NCI-H345 treated with DMSO at 0.1 percent for 48 hours (cell line): ENCODE measurements at regions not wholly inside any gene's neighbourhood (a gene's known extent, or its start where the extent isn't known, plus 50 kb on each side); places are given as distances from the start of the nearest gene placed in this dataset.

Source experiments
- DNase-seq: peaks from one replicate; lab custom pipeline; 2025; ENCODE audit not compliant: unreplicated experiment; lab: John Stamatoyannopoulos, UW

GRCh38 chr16:64544859-64545258 lies 577.0 kb downstream of the CDH11 start:
- no peak for DNase-seq

- no peak for DNase-seq
Measured at GRCh38 chr16:64543441-64543840, 578.4 kb downstream of the CDH11 start.

DNA sequence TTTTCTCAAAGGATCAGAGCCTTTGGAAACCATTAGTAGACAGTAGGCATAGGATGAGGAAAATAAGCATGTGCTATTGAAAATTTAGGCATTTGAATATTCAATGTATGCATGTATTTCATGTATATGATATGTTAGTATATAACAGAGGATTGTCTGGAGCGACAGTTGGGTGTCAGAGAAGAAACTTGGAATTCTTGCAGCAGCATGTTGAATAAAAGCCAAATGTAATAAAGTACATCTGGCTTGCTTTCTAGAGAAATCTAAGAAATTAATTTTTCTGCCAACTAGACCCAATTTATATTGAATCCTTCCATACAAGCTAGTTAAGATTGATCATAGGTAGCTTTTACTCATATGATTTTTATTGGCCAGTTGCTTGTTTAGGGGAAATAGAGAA lies 578.8 kb downstream of the CDH11 start:
- DNase-seq = no peak

GRCh38 chr16:64542152-64542551 lies 579.7 kb downstream of the CDH11 start:
- no peak for DNase-seq

- no peak for DNase-seq
Measured at GRCh38 chr16:64541621-64542020, 580.2 kb downstream of the CDH11 start.

GRCh38 chr16:64540434-64540833 lies 581.4 kb downstream of the CDH11 start:
- DNase-seq = no peak

GRCh38 chr16:64539811-64540371 lies 582.0 kb downstream of the CDH11 start:
- DNase-seq = no peak

- no peak for DNase-seq
Measured at GRCh38 chr16:64534180-64534780, 587.6 kb downstream of the CDH11 start.

- DNase-seq = no peak
Measured at GRCh38 chr16:64532691-64533090, 589.2 kb downstream of the CDH11 start.

GRCh38 chr16:64532117-64532516 lies 589.7 kb downstream of the CDH11 start:
- DNase-seq = no peak

- DNase-seq = no peak
Measured at GRCh38 chr16:64531401-64531800, 590.5 kb downstream of the CDH11 start.

DNA sequence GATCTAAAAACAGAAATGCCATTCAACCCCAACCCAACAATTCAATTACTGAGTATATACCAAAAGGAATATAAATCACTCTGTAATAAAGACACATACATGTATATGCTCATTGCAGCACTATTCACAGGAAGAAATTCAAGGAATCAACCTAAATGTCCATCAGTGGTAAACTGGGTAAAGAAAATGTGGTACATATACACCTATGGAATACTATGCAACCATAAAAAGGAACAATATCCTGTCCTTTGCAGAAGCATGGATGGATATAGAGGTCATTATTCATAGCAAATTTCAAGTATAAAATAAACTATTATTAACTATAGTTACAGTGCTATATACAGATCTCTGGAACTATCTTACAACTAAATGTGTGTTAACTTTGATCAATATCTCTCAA lies 599.3 kb downstream of the CDH11 start:
- DNase-seq = no peak

DNA sequence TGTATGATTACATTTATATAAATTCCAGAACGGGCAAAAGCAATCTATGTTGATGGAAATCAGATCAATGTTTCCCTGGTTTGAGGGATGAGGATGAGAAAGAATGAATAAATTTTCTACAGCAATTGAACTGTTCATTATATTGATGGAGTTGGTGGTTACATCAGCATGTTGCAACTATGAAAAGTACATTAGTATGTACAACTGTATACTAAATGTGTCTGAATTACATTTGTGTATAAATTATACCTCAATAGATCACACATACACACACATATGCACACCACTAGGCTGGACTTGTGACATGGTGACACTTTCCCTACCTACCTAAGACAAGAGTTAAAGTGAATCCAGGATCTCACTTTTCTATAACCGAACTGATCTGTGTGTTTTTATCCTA lies 608.0 kb downstream of the CDH11 start:
- no peak for DNase-seq

DNA sequence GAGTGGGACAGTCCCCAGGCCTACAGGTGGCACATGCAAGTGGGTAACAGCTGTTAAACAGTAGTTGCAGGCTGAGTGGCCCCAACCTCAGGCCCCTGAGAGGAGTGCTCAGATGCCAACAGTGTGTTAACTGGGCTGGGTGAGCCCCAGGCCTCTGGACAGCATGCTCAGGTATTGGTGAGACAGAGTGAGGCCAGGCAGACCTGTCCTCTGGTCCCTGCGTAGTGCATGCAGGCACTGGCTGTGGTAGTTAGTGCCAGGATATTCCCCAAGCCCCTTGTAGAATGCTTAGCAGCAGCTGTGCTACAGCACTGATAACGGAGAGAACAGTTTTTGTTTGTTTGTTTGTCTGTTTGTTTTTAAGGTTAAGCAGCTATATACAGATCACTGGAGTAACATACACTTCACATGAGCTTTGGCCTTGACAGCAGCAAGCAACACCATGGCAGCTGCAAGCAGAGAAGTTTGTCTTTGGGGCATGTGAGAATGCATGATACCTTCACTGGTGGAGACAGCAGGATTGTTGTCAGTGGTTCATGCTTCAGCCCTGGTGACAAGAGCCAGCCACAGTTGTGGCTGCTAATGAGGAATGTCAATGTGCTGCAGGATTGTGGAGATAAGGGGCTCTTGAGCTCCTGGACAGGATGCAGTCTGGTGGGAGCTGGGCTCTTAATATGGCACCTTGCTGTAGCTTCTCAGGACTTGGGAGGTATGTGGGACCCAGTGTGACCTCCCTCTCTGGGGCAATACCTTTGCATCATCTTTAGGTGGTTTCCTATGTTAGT lies 614.4 kb downstream of the CDH11 start:
- no peak for DNase-seq

- no peak for DNase-seq
Measured at GRCh38 chr16:64499211-64499610, 622.7 kb downstream of the CDH11 start.

GRCh38 chr16:64498363-64498762 lies 623.5 kb downstream of the CDH11 start:
- DNase-seq = no peak

DNA sequence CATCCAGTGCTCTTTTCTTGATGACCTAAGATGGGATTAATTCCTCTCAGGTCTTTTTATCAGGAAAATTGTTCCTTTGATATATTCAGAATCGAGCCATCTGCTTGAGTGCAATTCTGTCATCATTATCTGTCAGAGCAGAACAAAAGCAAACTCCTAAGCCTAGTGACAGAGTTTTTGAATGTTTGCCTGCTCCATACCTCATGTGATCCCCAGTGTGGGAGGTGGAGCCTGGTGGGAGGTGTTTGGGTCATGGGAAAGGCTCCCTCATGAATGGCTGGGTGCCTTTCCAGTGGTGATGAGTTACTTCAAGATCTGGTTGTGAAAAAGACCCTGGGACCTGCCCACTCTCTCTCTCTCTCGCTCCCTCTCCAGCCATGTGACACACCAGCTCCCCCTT lies 628.2 kb downstream of the CDH11 start:
- no peak for DNase-seq

DNA sequence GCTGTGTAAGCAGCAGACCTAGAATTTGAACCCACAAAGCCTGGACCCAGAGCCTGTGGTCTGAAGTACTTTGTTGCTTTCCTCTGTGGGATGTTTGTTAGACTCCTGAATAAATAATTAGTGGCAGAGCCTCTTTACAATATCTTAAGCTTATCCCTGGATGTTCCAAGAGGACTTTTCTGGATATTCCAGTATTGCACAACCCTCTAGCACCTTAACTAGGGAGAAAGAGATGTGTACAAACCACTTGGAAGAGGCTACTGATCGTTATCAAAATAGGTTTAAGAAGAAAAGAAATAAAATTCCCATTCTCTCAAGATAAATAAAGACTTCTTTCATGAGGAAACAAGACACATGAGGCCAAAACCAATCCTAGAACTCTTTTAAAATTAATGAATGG lies 632.4 kb downstream of the CDH11 start:
- no peak for DNase-seq

GRCh38 chr16:64486561-64486960 lies 635.3 kb downstream of the CDH11 start:
- no peak for DNase-seq

- no peak for DNase-seq
Measured at GRCh38 chr16:64481497-64481896, 640.4 kb downstream of the CDH11 start.

- DNase-seq = no peak
Measured at GRCh38 chr16:64478252-64478906, 643.5 kb downstream of the CDH11 start.
